IPS-18c (cell line): ENCODE measurements at regions not wholly inside any gene's neighbourhood (a gene's known extent, or its start where the extent isn't known, plus 50 kb on each side); places are given as distances from the start of the nearest gene placed in this dataset.
"Not testable (repeated sequence)": the region's sequence is repeated elsewhere in the genome, so short reads cannot be mapped to it uniquely, and the experiment has no call there.

Experiments used
- H3K4me3 ChIP-seq: 2 replicates; pipeline ENCODE4 v1.7.0; 2013; ENCODE audit warnings: low read depth, mild to moderate bottlenecking, low read length, moderate library complexity; ENCODE audit not compliant: insufficient read depth
- H3K9me3 ChIP-seq: one replicate; pipeline ENCODE4 v1.6.1; 2013; ENCODE audit warnings: mild to moderate bottlenecking, low read length, moderate library complexity; ENCODE audit not compliant: control insufficient read depth, insufficient read depth

DNA sequence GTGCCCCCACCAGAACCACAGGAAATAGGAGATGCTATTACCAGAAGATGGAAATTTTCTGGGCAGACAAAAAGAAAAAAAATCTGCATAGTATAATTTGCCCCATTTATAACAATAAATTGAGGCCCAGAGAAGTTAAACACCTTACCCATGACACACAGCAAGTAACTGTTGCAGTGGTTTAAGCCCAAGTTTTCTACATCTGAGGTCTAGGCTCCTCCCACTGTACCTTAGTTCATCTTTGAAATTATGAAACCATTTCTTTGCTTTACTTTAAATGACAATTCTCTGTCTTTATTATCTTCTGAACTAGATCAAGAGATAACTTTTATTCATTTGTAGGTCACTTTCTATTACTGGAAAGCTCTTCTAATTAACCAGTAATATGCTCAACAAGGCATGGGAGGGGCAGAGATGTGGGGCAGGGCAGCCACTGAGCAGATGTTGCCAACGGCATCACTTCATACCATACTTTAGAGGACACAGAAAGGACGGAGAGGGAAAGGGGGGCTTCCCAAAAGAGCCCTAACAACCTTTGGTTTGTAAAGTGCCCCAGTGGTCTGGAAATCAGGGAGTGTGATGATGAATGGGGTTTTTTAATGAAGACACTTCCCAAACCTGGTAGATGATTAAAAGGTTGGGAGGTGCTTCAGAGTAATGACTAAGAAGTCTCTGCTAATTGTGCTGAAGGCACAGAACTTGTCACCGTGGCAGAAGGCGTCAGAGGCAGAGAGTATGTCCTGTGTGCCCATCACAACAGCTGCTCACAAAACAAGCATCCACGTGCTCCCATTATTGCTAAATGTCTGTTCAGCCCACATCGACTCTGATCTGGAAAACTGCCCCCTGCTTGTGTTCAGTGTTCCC is 342.5 kb downstream of the SHQ1 start:
- Histone ChIP-seq H3K9me3 (peaks cover 2% of the 10 kb centered on the region), H3K4me3 (no peak overlapping the region)

DNA sequence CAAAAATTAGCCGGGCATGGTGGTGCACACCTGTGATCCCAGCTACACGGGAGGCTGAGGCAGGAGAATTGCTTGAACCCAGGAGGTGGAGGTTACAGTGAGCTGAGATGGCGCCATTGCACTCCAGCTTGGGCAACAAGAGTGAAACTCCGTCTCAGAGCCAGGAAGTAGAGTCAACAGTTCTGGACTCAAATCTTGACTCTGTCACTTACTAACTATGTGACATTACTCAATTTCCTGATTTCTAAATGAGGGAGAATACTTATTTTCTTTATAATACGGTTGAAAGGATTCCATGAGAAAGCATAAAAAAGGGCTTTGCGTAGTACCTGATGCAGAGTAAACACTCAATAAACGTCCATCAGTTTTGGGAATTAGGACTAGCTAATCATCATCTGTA is 350.7 kb downstream of the SHQ1 start:
- not testable (repeated sequence) for H3K4me3 ChIP-seq, H3K9me3 ChIP-seq

DNA sequence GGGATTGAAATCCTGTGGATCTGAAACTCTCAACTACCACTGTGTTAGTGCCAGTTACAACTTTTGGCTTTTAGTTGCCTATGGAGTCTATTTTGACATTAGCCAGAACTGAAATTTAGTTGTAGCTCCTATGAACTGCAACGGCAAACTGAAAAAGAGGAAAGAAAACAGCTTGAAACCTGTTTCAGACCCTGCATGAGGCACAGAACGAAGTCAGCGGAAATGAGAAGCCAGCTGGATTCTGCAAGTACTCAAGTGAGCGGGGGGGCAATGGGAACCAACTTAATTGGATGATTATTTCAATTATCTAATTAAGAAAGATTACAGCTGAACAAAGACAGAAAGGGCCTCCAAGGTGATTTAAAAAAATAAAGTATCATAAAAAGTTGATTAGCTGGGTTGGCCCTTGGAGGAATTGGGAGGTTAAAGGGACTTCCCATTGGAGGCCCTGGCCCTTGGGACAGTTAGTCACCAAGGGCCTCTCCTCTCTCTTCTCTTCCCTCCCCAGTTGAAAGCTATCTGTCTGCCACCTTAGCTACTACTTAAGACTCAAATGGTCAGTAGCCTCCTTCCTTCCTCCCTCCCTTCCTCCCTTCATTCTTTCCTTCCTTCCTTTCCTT is 352.1 kb downstream of the SHQ1 start:
- Histone ChIP-seq H3K9me3 (peaks cover 2% of the 10 kb centered on the region), H3K4me3 (no peak overlapping the region)

DNA sequence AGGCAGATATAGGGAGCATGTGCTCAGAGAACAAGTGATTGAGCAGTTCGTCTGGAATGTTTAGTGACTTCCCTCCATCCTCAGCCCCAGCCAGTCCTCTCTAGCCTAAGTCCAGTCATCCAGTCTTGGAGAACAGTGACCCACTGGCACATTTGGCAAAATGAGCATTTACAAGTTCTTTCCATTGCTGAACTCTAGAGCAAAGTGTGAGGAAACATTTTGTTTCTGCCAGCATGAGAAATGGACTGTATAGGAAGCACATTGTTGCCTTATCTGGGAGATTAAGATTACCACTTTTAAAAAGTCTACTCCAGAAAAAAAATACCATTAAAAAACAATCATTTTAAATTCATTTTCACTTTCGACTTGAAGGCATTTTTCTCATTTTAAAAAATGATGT is 353.6 kb downstream of the SHQ1 start:
- Histone ChIP-seq H3K9me3 (peaks cover 2% of the 10 kb centered on the region), H3K4me3 (no peak overlapping the region)

DNA sequence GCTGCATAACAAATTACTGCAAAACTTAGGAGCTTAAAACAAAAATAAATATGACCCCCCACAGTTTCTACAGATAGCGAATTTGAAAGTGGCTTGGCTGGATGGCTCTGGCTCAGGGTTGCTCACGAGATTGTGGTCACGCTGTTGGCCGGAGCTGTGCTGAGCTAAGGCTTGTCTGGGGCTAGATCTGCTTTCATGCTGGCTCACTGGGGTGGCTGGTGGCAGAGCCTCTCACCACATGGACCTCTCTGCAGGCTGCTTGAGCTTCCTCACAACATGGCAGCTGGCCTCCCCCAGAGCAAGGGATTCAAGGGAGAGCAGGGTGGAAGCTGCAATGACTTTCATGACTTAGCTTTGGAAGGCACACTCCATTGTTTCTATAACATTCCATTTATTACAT is 354.1 kb downstream of the SHQ1 start:
- no peak overlapping the region for H3K4me3 ChIP-seq
- peaks cover 2% of the 10 kb centered on the region for H3K9me3 ChIP-seq

DNA sequence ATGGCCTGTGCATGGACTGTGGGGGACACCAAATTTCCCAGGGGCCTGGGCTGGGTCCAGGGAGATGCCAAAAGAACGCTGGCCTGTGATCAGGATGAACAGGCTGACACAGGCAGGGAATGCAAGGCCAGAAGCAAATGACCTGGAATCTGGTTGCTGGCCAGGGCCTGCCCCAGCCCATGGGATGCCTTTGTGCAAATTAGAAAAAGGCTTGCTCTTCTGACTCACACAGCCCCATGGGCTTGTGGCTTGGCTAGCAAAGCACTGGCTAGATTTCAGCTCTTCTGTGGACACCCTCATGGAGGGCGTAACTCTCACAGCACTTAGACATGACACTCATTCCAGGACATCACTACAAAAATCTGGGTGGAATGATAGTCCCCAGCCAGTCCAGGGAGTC is 356.0 kb downstream of the SHQ1 start:
- Histone ChIP-seq H3K9me3 (peaks cover 2% of the 10 kb centered on the region), H3K4me3 (no peak overlapping the region)

DNA sequence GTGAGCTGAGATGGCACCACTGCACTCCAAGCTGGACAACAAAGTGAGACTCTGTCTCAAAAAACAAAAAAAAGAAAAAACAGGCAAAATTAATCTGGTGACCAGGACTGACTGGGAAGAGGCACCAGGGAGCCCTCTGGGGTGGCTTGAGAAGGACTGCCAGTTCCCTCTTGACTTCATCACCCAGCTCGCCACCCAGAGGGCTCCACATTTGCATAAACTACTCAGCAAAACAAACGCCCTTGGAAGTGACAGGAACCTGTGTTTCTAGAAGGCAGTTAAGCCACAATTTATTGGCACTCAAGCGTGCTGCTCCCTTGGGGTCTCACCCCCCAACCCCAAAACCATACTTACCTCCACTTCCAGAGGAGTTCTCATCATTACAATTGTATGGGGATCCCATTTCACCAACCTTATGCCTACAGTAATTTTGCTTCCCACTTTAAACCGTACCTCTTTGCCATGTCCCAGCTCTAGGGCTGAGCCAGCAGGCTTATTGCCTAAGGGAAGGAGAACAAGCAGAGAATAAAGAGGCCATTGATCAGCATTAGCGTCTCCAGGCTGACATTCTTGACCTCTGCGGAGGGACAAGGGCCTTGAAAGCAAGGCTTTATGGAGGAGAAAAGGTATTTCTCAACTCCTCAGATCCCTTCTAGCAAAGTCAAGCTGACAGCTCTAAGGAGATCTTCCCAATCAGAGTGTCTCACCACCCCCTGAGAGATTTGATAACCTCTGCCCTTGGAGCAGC is 357.4 kb downstream of the SHQ1 start:
- peaks cover 2% of the 10 kb centered on the region for H3K9me3 ChIP-seq

DNA sequence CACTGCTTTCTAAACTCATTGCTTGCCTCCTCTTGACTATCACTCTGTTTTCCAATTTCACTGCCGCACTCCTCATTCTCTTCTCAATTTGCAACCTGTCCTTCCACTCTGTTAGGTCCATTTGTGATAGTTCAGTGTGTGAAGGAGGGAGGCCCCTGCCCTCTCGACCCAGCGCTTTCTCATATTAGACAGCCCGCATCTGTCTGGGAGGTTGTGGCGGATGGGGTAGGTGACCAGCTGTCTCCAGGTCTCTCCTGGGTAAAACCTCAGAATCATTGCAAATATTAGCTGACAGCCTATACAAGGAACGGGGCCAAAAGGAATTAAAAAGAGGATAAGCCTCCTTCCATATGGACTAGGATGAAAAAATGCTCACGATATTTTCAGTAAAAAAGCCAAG is 358.3 kb downstream of the SHQ1 start:
- Histone ChIP-seq H3K4me3 (no peak overlapping the region), H3K9me3 (peaks cover 2% of the 10 kb centered on the region)

More for the DNA sequence above, 357.4 kb downstream of the SHQ1 start:
- no peak overlapping the region for H3K4me3 ChIP-seq

DNA sequence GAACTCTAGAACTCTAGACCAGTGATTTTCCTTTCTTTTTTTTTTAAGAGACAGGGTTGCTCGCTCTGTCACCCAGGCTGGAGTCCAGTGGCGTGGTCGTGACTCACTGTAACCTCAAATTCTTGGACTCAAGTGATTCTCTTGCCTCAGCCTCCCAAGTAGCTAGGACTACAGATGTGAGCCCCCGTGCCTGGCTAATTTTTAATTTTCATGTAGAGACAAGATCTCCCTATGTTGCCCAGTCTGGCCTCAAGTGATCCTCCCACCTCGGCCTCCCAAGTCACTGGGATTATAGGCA is 359.6 kb downstream of the SHQ1 start:
- no peak overlapping the region for H3K4me3 ChIP-seq
- H3K9me3 ChIP-seq = peaks cover under 1% of the 10 kb centered on the region

DNA sequence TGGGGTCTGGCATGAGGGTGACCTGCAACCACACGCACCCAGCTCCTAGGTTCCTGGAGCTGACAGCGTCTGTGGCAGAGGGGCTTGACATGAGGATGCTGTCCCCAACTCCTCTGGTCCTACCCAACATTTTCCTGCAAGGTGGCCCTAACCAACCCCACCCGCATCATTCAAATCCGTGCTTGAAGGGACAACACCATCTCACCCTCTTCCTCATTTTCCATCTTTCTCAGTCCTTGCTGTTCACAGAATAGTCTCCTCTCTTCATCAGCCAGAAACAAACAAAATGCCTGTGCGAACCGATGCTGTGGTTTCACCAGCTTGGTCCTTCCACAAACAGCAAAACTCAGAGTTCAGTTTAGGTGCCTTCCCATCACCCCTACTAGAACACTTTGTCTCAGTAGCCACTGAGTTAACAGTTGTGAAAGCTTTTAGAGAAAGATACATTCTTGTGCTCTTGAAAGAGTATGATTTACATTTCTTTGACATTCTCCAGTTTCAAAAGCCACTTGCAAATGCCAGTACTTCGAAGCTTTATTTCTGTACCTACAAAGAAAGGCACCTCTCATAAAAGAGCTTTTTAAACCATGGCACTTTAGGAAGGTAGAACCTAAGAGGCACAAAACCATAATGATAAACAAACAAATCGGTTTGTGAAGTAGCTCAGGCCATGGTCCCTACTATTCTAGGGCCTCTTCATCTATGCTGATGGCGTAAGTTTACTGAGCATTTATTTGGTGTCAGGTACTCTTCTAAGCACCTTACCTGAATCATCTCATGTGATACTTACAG is 360.1 kb downstream of the SHQ1 start:
- Histone ChIP-seq H3K4me3 (no peak overlapping the region), H3K9me3 (no peaks in the 10 kb centered on the region)

DNA sequence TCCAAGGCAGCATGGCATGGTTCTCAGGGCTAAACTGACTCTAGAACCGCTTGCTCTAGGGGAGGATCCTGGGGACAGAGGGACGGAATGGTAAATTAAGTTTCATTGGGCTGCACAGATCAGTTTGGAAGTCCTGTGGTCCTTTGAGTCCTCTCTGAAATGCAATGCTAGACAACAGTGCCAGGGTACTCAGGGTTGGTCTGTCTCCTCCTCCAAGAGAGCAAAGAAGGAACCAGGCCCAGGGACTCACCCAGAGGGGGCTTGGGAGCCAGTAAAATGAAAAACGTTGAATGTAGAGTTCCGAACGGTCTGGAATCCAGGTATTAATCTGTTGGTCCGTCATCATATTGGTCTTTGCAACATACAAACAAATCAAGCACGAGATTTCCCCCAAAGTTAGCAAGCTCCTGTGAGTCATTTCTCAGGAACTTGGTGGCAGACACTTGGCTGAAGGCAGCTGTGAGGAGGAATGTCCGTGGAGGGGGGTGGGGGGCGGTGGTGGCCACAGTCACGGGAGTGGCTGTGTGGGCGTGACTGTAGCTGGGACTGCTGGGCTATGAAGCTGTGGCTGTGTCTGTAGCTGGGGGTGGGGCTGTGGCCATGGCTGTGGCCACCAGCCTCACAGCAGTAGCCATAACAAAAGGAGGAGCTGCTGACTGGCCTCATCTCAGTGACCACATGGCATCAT is 361.0 kb downstream of the SHQ1 start:
- H3K4me3 ChIP-seq = no peak overlapping the region

DNA sequence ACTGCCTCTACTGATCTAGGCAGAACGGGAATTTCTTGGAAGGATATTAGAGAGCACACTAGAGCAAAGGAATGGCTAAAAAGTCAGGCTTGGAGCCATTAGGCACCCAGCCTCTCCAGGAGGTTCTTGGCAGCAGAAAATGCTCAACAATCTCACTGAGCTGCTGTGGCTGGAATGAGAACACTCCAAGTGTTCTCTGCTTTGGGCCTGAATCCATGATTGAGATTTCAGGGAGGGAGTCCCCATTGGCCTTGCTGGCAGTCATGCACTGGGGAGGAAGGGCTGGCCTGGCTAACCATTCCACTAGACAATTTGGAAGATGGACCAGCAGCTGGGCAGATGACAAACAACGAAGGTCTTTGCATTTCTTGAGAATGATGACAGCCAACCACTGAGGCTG is 362.6 kb downstream of the SHQ1 start:
- Histone ChIP-seq H3K9me3 (no peaks in the 10 kb centered on the region), H3K4me3 (no peak overlapping the region)

More for the DNA sequence above, 361.0 kb downstream of the SHQ1 start:
- no peaks in the 10 kb centered on the region for H3K9me3 ChIP-seq

DNA sequence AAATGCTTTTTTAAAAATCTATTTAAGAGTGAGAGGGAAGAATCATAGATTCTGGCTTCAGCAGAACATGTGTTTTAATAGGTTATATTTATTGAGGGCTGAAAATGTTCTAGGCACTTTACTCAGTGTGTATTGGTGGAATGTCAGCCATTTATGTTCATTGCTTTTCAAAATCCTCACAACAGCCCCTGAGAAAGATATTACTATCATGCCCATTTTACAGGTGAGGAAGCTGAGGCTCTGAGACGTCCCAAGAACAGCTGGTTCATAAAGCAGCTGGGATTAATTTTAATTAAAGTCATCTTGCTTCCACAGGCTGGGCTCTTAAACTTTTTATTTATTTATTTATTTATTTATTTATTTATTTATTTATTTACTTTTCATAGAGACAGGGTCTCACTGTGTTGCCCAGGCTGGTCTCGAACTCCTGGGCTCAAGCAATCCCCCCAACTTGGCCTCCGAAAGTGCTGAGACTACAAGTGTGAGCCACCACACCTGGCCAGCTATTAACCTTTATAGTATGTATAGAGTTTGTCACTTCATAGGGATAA is 364.6 kb downstream of the SHQ1 start:
- Histone ChIP-seq H3K9me3 (no peaks in the 10 kb centered on the region), H3K4me3 (no peak overlapping the region)

DNA sequence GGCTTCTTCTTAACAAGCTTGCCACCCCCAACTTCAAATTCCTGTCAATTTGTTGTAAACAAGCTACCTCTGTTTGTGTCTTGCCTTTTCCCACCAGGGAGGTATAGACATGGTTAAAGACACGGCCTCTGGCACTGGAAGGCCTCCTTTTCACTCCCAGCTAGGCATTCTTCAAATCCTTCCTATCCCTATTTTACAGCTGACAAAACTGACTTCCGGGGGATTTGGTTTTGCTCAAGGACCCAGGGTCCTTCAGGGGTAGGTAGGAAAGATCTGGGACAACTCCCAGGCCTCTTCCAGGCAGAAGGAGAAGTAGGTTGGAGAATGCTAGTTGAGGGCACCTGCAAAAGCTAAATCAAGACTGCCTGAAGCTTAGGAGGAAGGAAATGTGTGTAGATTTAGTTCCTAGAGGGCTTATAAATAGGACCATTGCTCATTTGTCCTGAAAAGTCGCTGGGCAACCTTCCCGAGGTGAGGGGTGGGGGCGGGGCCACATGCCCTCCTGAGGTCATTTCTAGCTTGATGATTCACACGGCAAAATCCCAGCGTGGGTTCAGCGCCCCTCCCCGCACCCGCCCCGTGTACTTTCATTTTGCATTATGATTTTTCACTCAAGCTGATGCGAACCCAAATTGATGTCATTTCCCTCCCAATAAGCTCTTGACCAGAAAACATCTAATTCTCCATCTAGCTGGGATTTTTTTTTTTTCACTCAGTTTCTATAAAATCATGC is 365.5 kb downstream of the SHQ1 start:
- Histone ChIP-seq H3K9me3 (no peaks in the 10 kb centered on the region), H3K4me3 (no peak overlapping the region)

DNA sequence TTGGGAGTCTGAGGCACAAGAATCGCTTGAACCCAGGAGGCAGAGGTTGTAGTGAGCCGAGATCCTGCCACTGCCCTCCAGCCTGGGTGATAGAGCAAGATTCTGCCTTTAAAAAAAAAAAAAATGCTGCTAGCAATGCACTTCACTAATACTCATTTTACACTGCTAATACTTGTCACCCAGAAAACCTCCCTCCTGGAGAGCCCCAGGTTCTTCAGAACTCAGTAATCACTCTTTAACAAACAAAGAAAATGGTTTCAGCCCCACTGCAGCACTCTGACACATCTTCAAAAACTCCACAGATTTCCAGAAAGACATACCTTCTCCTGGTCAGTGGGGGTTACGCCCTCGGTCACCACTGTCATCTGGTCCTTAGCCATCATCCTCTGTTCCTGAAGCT is 366.7 kb downstream of the SHQ1 start:
- Histone ChIP-seq H3K4me3 (no peak overlapping the region), H3K9me3 (no peaks in the 10 kb centered on the region)

DNA sequence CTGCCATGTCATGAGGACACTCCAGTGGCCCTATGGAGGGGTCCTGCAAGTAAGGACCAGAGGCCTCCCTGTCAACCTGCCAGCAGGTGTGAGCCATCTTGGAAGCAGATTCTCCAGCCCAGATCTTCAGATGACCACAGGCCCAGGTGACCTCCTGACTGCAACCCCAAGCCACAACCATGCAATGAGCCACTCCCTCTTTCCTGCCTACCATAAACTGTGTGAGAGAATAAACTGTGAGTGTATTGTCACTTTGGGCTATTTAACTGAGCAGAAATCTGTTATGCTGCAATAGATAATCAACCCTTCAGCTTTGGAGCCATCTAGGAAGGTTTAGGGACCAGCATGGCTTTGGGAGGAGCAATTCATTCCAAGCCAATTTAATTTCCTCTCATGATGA is 367.9 kb downstream of the SHQ1 start:
- Histone ChIP-seq H3K9me3 (no peaks in the 10 kb centered on the region), H3K4me3 (no peak overlapping the region)
